ENCODE measurements at regions not wholly inside any gene's neighbourhood (a gene's known extent, or its start where the extent isn't known, plus 50 kb on each side); places are given as distances from the start of the nearest gene placed in this dataset.

GRCh38 chr2:155357172-155357571, 658.7 kb downstream of the KCNJ3 start:
- H3K27me3 Mint-ChIP-seq (ENCODE audit: unreplicated experiment), result peaks cover 3% of the 10 kb centered on the region
- H3K4me3 Mint-ChIP-seq (ENCODE audit: unreplicated experiment), result no peak overlapping the region
- peaks cover 3% of the 10 kb centered on the region for H3K9me3 Mint-ChIP-seq (ENCODE audit: unreplicated experiment)
- H3K27ac Mint-ChIP-seq (ENCODE audit: unreplicated experiment), result no peak overlapping the region
- no peak for TF ChIP-seq CTCF (IDR thresholded peaks at IDR 0.05; ENCODE audit: partially characterized antibody, unreplicated experiment)
- no peak for DNase-seq
- H3K4me1 Mint-ChIP-seq (ENCODE audit: low read depth, unreplicated experiment), result no peaks in the 10 kb centered on the region
- H3K36me3 Mint-ChIP-seq (ENCODE audit: unreplicated experiment), result peaks cover 32% of the 10 kb centered on the region

GRCh38 chr2:155356250-155356649, 657.8 kb downstream of the KCNJ3 start:
- peaks cover 32% of the 10 kb centered on the region for H3K36me3 Mint-ChIP-seq (ENCODE audit: unreplicated experiment)
- H3K27me3 Mint-ChIP-seq (ENCODE audit: unreplicated experiment), result peaks cover 3% of the 10 kb centered on the region
- H3K27ac Mint-ChIP-seq (ENCODE audit: unreplicated experiment), result no peak overlapping the region
- TF ChIP-seq CTCF (IDR thresholded peaks at IDR 0.05; ENCODE audit: partially characterized antibody, unreplicated experiment), result no peak
- no peak for DNase-seq
- H3K4me3 Mint-ChIP-seq (ENCODE audit: unreplicated experiment), result no peak overlapping the region
- peaks cover 3% of the 10 kb centered on the region for H3K9me3 Mint-ChIP-seq (ENCODE audit: unreplicated experiment)
- no peaks in the 10 kb centered on the region for H3K4me1 Mint-ChIP-seq (ENCODE audit: low read depth, unreplicated experiment)

- no peak for TF ChIP-seq CTCF (IDR thresholded peaks at IDR 0.05; ENCODE audit: partially characterized antibody, unreplicated experiment)
- H3K4me3 Mint-ChIP-seq (ENCODE audit: unreplicated experiment), result no peak overlapping the region
- H3K36me3 Mint-ChIP-seq (ENCODE audit: unreplicated experiment), result no peaks in the 10 kb centered on the region
- peaks cover under 1% of the 10 kb centered on the region for H3K27me3 Mint-ChIP-seq (ENCODE audit: unreplicated experiment)
- H3K9me3 Mint-ChIP-seq (ENCODE audit: unreplicated experiment), result peaks cover 2% of the 10 kb centered on the region
- no peak for DNase-seq
- no peak overlapping the region for H3K27ac Mint-ChIP-seq (ENCODE audit: unreplicated experiment)
- no peaks in the 10 kb centered on the region for H3K4me1 Mint-ChIP-seq (ENCODE audit: low read depth, unreplicated experiment)
Observed at GRCh38 chr2:155350783-155351580, 652.5 kb downstream of the KCNJ3 start.

- TF ChIP-seq CTCF (IDR thresholded peaks at IDR 0.05; ENCODE audit: partially characterized antibody, unreplicated experiment), result no peak
- H3K4me3 Mint-ChIP-seq (ENCODE audit: unreplicated experiment), result no peak overlapping the region
- H3K27me3 Mint-ChIP-seq (ENCODE audit: unreplicated experiment), result peaks cover 2% of the 10 kb centered on the region
- no peak overlapping the region for H3K27ac Mint-ChIP-seq (ENCODE audit: unreplicated experiment)
- no peak for DNase-seq
- H3K9me3 Mint-ChIP-seq (ENCODE audit: unreplicated experiment), result no peaks in the 10 kb centered on the region
- no peaks in the 10 kb centered on the region for H3K4me1 Mint-ChIP-seq (ENCODE audit: low read depth, unreplicated experiment)
- H3K36me3 Mint-ChIP-seq (ENCODE audit: unreplicated experiment), result no peaks in the 10 kb centered on the region
Observed at GRCh38 chr2:155332016-155332415, 633.5 kb downstream of the KCNJ3 start.

- TF ChIP-seq CTCF (IDR thresholded peaks at IDR 0.05; ENCODE audit: partially characterized antibody, unreplicated experiment), result no peak
Observed at GRCh38 chr2:155320236-155320635, 621.7 kb downstream of the KCNJ3 start.

More at GRCh38 chr2:155320236-155320635, 621.7 kb downstream of the KCNJ3 start:
- no peak overlapping the region for H3K4me3 Mint-ChIP-seq (ENCODE audit: unreplicated experiment)
- no peaks in the 10 kb centered on the region for H3K36me3 Mint-ChIP-seq (ENCODE audit: unreplicated experiment)
- no peak overlapping the region for H3K27ac Mint-ChIP-seq (ENCODE audit: unreplicated experiment)
- H3K27me3 Mint-ChIP-seq (ENCODE audit: unreplicated experiment), result no peaks in the 10 kb centered on the region
- no peaks in the 10 kb centered on the region for H3K9me3 Mint-ChIP-seq (ENCODE audit: unreplicated experiment)
- no peaks in the 10 kb centered on the region for H3K4me1 Mint-ChIP-seq (ENCODE audit: low read depth, unreplicated experiment)
- no peak for DNase-seq

Measured in glutamatergic neuron (in vitro differentiated cells).